ENCODE measurements at regions not wholly inside any gene's neighbourhood (a gene's known extent, or its start where the extent isn't known, plus 50 kb on each side); places are given as distances from the start of the nearest gene placed in this dataset.
A peak's percentile ranks its signal among the peaks of the same experiment; 100 is the strongest.

GRCh38 chr7:85474234-85474633 lies 287.4 kb upstream of the SEMA3D start:
- H3K23ac ChIP-seq (ENCODE audit: low read length) = no peak overlapping the region
- no peaks in the 10 kb centered on the region for H3K27me3 ChIP-seq (ENCODE audit: insufficient read depth, low read length)
- peak in 1 of 2 donors; percentile 4 for DNase-seq
- H2BK120ac ChIP-seq (ENCODE audit: insufficient read depth, low read length, poor library complexity) = no peak overlapping the region
- no peak overlapping the region for H3K27ac ChIP-seq (ENCODE audit: low read depth, low read length)
- no peaks in the 10 kb centered on the region for H3K36me3 ChIP-seq (ENCODE audit: control insufficient read depth in 1 of 2, insufficient read depth in 2 of 2, low read length in 2 of 2)
- no peak overlapping the region for H2BK12ac ChIP-seq (ENCODE audit: low read length)
- no peak overlapping the region for H4K91ac ChIP-seq (ENCODE audit: low read depth, low read length)
- H3K9ac ChIP-seq (ENCODE audit: low read length) = no peak overlapping the region
- H2AFZ ChIP-seq (ENCODE audit: insufficient read depth, low read length, poor library complexity) = no peak overlapping the region
- no peaks in the 10 kb centered on the region for H3K9me3 ChIP-seq (ENCODE audit: insufficient read depth, low read depth, low read length)
- H3K79me2 ChIP-seq (ENCODE audit: control insufficient read depth, insufficient read depth, low read length, poor library complexity) = no peaks in the 10 kb centered on the region
- H3K4me2 ChIP-seq (ENCODE audit: low read length) = no peak overlapping the region
- no peak overlapping the region for H3K4ac ChIP-seq (ENCODE audit: low read depth, low read length)
- no peak overlapping the region for H2AK5ac ChIP-seq (ENCODE audit: low read length)
- H3K4me1 ChIP-seq (ENCODE audit: control insufficient read depth in 1 of 2, insufficient read depth in 2 of 2, low read length in 2 of 2) = peaks cover 0 to 2% of the 10 kb centered on the region in 2 experiments
- no peak overlapping the region for H3K18ac ChIP-seq (ENCODE audit: low read length)
- no peak overlapping the region for H3K14ac ChIP-seq (ENCODE audit: low read length)
- H4K12ac ChIP-seq (ENCODE audit: low read depth, low read length) = no peak overlapping the region
- no peak overlapping the region for H2BK5ac ChIP-seq (ENCODE audit: low read depth, low read length, poor library complexity)
- no peaks in the 10 kb centered on the region for H3K79me1 ChIP-seq (ENCODE audit: low read length)
- no peak overlapping the region for H4K8ac ChIP-seq (ENCODE audit: low read depth, low read length)
- WGBS (ENCODE audit: extremely low coverage, insufficient coverage, insufficient read length) = no CpG with 5 or more reads among the region's 2 CpGs
- H3K4me3 ChIP-seq (ENCODE audit: low read depth, low read length) = no peak overlapping the region

GRCh38 chr7:85471740-85472139 lies 284.9 kb upstream of the SEMA3D start:
- Histone ChIP-seq H2AFZ (ENCODE audit: insufficient read depth, low read length, poor library complexity) (no peak overlapping the region), H3K4ac (ENCODE audit: low read depth, low read length) (no peak overlapping the region), H3K23ac (ENCODE audit: low read length) (no peak overlapping the region), H3K9me3 (ENCODE audit: insufficient read depth, low read depth, low read length) (no peaks in the 10 kb centered on the region), H3K9ac (ENCODE audit: low read length) (no peak overlapping the region), H4K12ac (ENCODE audit: low read depth, low read length) (no peak overlapping the region), H3K4me1 (ENCODE audit: control insufficient read depth in 1 of 2, insufficient read depth in 2 of 2, low read length in 2 of 2) (no peaks in the 10 kb centered on the region), H3K27ac (ENCODE audit: low read depth, low read length) (no peak overlapping the region), H3K27me3 (ENCODE audit: insufficient read depth, low read length) (no peaks in the 10 kb centered on the region), H4K91ac (ENCODE audit: low read depth, low read length) (no peak overlapping the region), H2BK12ac (ENCODE audit: low read length) (no peak overlapping the region), H3K4me3 (ENCODE audit: low read depth, low read length) (no peak overlapping the region), H2AK5ac (ENCODE audit: low read length) (no peak overlapping the region), H3K79me2 (ENCODE audit: control insufficient read depth, insufficient read depth, low read length, poor library complexity) (no peaks in the 10 kb centered on the region), H3K18ac (ENCODE audit: low read length) (no peak overlapping the region), H3K36me3 (ENCODE audit: control insufficient read depth in 1 of 2, insufficient read depth in 2 of 2, low read length in 2 of 2) (no peaks in the 10 kb centered on the region), H3K79me1 (ENCODE audit: low read length) (no peaks in the 10 kb centered on the region), H2BK5ac (ENCODE audit: low read depth, low read length, poor library complexity) (no peak overlapping the region), H3K14ac (ENCODE audit: low read length) (no peak overlapping the region), H3K4me2 (ENCODE audit: low read length) (no peak overlapping the region), H4K8ac (ENCODE audit: low read depth, low read length) (no peak overlapping the region), H2BK120ac (ENCODE audit: insufficient read depth, low read length, poor library complexity) (no peak overlapping the region)
- WGBS (ENCODE audit: extremely low coverage, insufficient coverage, insufficient read length) = no CpG with 5 or more reads among the region's 3 CpGs
- no peak for DNase-seq

GRCh38 chr7:85471307-85471706 lies 284.5 kb upstream of the SEMA3D start:
- no peaks in the 10 kb centered on the region for H3K4me1 ChIP-seq (ENCODE audit: control insufficient read depth in 1 of 2, insufficient read depth in 2 of 2, low read length in 2 of 2)
- no peak overlapping the region for H3K4me2 ChIP-seq (ENCODE audit: low read length)
- DNase-seq = no peak
- no peak overlapping the region for H3K18ac ChIP-seq (ENCODE audit: low read length)
- no peak overlapping the region for H3K23ac ChIP-seq (ENCODE audit: low read length)
- H3K27ac ChIP-seq (ENCODE audit: low read depth, low read length) = no peak overlapping the region
- H2BK12ac ChIP-seq (ENCODE audit: low read length) = no peak overlapping the region
- no peak overlapping the region for H2BK120ac ChIP-seq (ENCODE audit: insufficient read depth, low read length, poor library complexity)
- no peak overlapping the region for H4K12ac ChIP-seq (ENCODE audit: low read depth, low read length)
- no peaks in the 10 kb centered on the region for H3K27me3 ChIP-seq (ENCODE audit: insufficient read depth, low read length)
- no peak overlapping the region for H2AFZ ChIP-seq (ENCODE audit: insufficient read depth, low read length, poor library complexity)
- no peak overlapping the region for H4K8ac ChIP-seq (ENCODE audit: low read depth, low read length)
- H2BK5ac ChIP-seq (ENCODE audit: low read depth, low read length, poor library complexity) = no peak overlapping the region
- no peaks in the 10 kb centered on the region for H3K36me3 ChIP-seq (ENCODE audit: control insufficient read depth in 1 of 2, insufficient read depth in 2 of 2, low read length in 2 of 2)
- H2AK5ac ChIP-seq (ENCODE audit: low read length) = no peak overlapping the region
- H3K4ac ChIP-seq (ENCODE audit: low read depth, low read length) = no peak overlapping the region
- no peak overlapping the region for H3K4me3 ChIP-seq (ENCODE audit: low read depth, low read length)
- no peaks in the 10 kb centered on the region for H3K9me3 ChIP-seq (ENCODE audit: insufficient read depth, low read depth, low read length)
- H3K79me2 ChIP-seq (ENCODE audit: control insufficient read depth, insufficient read depth, low read length, poor library complexity) = no peaks in the 10 kb centered on the region
- H3K14ac ChIP-seq (ENCODE audit: low read length) = no peak overlapping the region
- no peaks in the 10 kb centered on the region for H3K79me1 ChIP-seq (ENCODE audit: low read length)
- no peak overlapping the region for H4K91ac ChIP-seq (ENCODE audit: low read depth, low read length)
- no peak overlapping the region for H3K9ac ChIP-seq (ENCODE audit: low read length)

GRCh38 chr7:85469446-85470010 lies 282.7 kb upstream of the SEMA3D start:
- no peak overlapping the region for H2BK12ac ChIP-seq (ENCODE audit: low read length)
- no peak overlapping the region for H2BK120ac ChIP-seq (ENCODE audit: insufficient read depth, low read length, poor library complexity)
- no peak overlapping the region for H2AFZ ChIP-seq (ENCODE audit: insufficient read depth, low read length, poor library complexity)
- WGBS (ENCODE audit: extremely low coverage, insufficient coverage, insufficient read length) = no CpG with 5 or more reads among the region's 1 CpG
- H3K27ac ChIP-seq (ENCODE audit: low read depth, low read length) = no peak overlapping the region
- no peaks in the 10 kb centered on the region for H3K4me1 ChIP-seq (ENCODE audit: control insufficient read depth in 1 of 2, insufficient read depth in 2 of 2, low read length in 2 of 2)
- H3K4me2 ChIP-seq (ENCODE audit: low read length) = no peak overlapping the region
- H3K14ac ChIP-seq (ENCODE audit: low read length) = no peak overlapping the region
- H3K27me3 ChIP-seq (ENCODE audit: insufficient read depth, low read length) = no peaks in the 10 kb centered on the region
- no peak overlapping the region for H3K9ac ChIP-seq (ENCODE audit: low read length)
- H4K12ac ChIP-seq (ENCODE audit: low read depth, low read length) = no peak overlapping the region
- no peaks in the 10 kb centered on the region for H3K9me3 ChIP-seq (ENCODE audit: insufficient read depth, low read depth, low read length)
- no peak overlapping the region for H2BK5ac ChIP-seq (ENCODE audit: low read depth, low read length, poor library complexity)
- H3K79me2 ChIP-seq (ENCODE audit: control insufficient read depth, insufficient read depth, low read length, poor library complexity) = no peaks in the 10 kb centered on the region
- no peaks in the 10 kb centered on the region for H3K36me3 ChIP-seq (ENCODE audit: control insufficient read depth in 1 of 2, insufficient read depth in 2 of 2, low read length in 2 of 2)
- H3K18ac ChIP-seq (ENCODE audit: low read length) = no peak overlapping the region
- H4K8ac ChIP-seq (ENCODE audit: low read depth, low read length) = no peak overlapping the region
- H4K91ac ChIP-seq (ENCODE audit: low read depth, low read length) = no peak overlapping the region
- no peak overlapping the region for H3K4ac ChIP-seq (ENCODE audit: low read depth, low read length)
- H3K23ac ChIP-seq (ENCODE audit: low read length) = no peak overlapping the region
- H3K4me3 ChIP-seq (ENCODE audit: low read depth, low read length) = no peak overlapping the region
- no peak for DNase-seq
- H3K79me1 ChIP-seq (ENCODE audit: low read length) = no peaks in the 10 kb centered on the region
- H2AK5ac ChIP-seq (ENCODE audit: low read length) = no peak overlapping the region

Data from trophoblast cell (in vitro differentiated cells and primary cell).